ENCODE measurements at regions not wholly inside any gene's neighbourhood (a gene's known extent, or its start where the extent isn't known, plus 50 kb on each side); places are given as distances from the start of the nearest gene placed in this dataset.
A peak's percentile ranks its signal among the peaks of the same experiment; 100 is the strongest.

DNA sequence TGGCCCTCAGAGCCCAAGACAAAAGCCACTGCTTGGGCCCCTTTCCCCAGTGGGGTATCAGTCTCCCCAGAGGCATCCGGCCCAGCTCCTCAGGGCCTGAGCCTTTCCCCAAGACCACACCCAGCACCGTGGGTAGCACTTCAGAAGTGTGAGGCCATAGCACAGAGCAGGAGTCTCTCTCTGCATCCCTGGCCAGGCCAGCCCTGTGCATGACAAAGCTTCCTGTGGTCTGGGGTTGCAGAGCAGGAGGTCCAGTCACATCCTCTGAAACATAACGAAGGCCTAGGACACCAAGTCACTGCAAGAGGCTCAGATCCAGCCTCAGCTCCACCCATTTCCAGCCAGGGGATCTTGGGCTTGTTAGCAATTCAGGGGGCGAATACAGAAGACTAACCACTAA is 56.8 kb upstream of the ZNF423 start:
- Mint-ChIP-seq H3K36me3 (ENCODE audit: low read depth) (no peaks in the 10 kb centered on the region), H3K27me3 (ENCODE audit: insufficient read depth, low read depth, poor library complexity) (peaks cover 2% of the 10 kb centered on the region), H3K27ac (no peak overlapping the region), H3K9me3 (no peaks in the 10 kb centered on the region; the same call in 2 of the 3 replicates), H3K4me1 (peaks cover 4% of the 10 kb centered on the region; the same call in 2 of the 3 replicates), H3K4me3 (no peak overlapping the region)
- no peaks in the 10 kb centered on the region for H3K4me1 ChIP-seq (ENCODE audit: insufficient read depth)
- H3K4me3 ChIP-seq: no peak overlapping the region
- H3F3A ChIP-seq (replicated peaks; ENCODE audit: low read depth): no peaks in the 10 kb centered on the region
- H3K36me3 ChIP-seq (ENCODE audit: insufficient read depth): no peaks in the 10 kb centered on the region
- TF ChIP-seq JUNB (IDR thresholded peaks at IDR 0.05; ENCODE audit: unreplicated experiment) (no peak), EZH2 (IDR thresholded peaks at IDR 0.05; ENCODE audit: low read depth, unreplicated experiment) (no peak), ZNF331 (CRISPR knock-in tag; IDR thresholded peaks at IDR 0.05; ENCODE audit: low read depth) (no peak), REST (IDR thresholded peaks at IDR 0.05; ENCODE audit: unreplicated experiment) (no peak), STAT1 (IDR thresholded peaks at IDR 0.05; ENCODE audit: unreplicated experiment) (no peak), CREB1 (CRISPR knock-in tag; IDR thresholded peaks at IDR 0.05; ENCODE audit: low read depth) (no peak), EZH2phosphoT487 (IDR thresholded peaks at IDR 0.05; ENCODE audit: unreplicated experiment) (no peak), POLR2AphosphoS5 (IDR thresholded peaks at IDR 0.05; ENCODE audit: low read depth) (no peak), ZNF114 (CRISPR knock-in tag; IDR thresholded peaks at IDR 0.05) (no peak), NANOG (IDR thresholded peaks at IDR 0.05; ENCODE audit: borderline replicate concordance) (no peak), ZNF462 (CRISPR knock-in tag; IDR thresholded peaks at IDR 0.05) (no peak)
- TF ChIP-seq, protein P1, sequence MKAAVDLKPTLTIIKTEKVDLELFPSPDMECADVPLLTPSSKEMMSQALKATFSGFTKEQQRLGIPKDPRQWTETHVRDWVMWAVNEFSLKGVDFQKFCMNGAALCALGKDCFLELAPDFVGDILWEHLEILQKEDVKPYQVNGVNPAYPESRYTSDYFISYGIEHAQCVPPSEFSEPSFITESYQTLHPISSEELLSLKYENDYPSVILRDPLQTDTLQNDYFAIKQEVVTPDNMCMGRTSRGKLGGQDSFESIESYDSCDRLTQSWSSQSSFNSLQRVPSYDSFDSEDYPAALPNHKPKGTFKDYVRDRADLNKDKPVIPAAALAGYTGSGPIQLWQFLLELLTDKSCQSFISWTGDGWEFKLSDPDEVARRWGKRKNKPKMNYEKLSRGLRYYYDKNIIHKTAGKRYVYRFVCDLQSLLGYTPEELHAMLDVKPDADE (IDR thresholded peaks at IDR 0.05): no peak
- TF ChIP-seq, protein P2, sequence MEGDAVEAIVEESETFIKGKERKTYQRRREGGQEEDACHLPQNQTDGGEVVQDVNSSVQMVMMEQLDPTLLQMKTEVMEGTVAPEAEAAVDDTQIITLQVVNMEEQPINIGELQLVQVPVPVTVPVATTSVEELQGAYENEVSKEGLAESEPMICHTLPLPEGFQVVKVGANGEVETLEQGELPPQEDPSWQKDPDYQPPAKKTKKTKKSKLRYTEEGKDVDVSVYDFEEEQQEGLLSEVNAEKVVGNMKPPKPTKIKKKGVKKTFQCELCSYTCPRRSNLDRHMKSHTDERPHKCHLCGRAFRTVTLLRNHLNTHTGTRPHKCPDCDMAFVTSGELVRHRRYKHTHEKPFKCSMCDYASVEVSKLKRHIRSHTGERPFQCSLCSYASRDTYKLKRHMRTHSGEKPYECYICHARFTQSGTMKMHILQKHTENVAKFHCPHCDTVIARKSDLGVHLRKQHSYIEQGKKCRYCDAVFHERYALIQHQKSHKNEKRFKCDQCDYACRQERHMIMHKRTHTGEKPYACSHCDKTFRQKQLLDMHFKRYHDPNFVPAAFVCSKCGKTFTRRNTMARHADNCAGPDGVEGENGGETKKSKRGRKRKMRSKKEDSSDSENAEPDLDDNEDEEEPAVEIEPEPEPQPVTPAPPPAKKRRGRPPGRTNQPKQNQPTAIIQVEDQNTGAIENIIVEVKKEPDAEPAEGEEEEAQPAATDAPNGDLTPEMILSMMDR (conservative IDR thresholded peaks at IDR 0.05; ENCODE audit: low read depth in 2 of 2): no peak
- H3K27ac ChIP-seq (ENCODE audit: low read depth): no peak overlapping the region
- no peak overlapping the region for H3K4me2 ChIP-seq
- H3K79me2 ChIP-seq (replicated peaks; ENCODE audit: insufficient read depth): no peaks in the 10 kb centered on the region
- H4K20me1 ChIP-seq (replicated peaks; ENCODE audit: insufficient read depth): no peaks in the 10 kb centered on the region
- no peaks in the 10 kb centered on the region for H3K27me3 ChIP-seq (ENCODE audit: insufficient read depth)
- ATAC-seq: peak; percentile 31; the same call in 2 of the 3 replicates
- peaks cover 1% of the 10 kb centered on the region; the same call in 1 of the 2 replicates for H3K9me2 ChIP-seq (ENCODE audit: insufficient read depth)
- H2AFZ ChIP-seq: no peak overlapping the region
- DNase-seq (ENCODE audit: low spot score): no peak

All from GM23338 (cell line).